ENCODE measurements at regions not wholly inside any gene's neighbourhood (a gene's known extent, or its start where the extent isn't known, plus 50 kb on each side); places are given as distances from the start of the nearest gene placed in this dataset.

DNA sequence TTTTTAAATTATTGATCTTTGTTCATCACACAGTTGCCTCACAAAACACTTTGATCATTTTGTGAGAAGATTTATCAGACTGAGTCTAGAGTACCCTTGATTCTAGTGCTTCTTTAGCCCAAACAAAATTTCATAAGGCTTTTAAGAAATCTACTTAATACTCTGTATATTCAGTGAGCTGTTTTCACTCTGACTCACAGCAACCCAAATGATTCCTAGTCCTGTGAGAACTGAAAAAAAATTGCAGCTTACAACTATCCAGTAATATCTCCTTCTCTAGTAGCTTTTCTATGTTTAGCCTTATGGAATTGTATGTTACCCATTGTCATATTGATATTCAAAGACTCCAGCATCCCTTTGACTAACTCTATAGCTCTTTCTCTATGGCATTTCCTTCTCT, 915.6 kb downstream of the AMY1C start:
- TF ChIP-seq, protein P1, sequence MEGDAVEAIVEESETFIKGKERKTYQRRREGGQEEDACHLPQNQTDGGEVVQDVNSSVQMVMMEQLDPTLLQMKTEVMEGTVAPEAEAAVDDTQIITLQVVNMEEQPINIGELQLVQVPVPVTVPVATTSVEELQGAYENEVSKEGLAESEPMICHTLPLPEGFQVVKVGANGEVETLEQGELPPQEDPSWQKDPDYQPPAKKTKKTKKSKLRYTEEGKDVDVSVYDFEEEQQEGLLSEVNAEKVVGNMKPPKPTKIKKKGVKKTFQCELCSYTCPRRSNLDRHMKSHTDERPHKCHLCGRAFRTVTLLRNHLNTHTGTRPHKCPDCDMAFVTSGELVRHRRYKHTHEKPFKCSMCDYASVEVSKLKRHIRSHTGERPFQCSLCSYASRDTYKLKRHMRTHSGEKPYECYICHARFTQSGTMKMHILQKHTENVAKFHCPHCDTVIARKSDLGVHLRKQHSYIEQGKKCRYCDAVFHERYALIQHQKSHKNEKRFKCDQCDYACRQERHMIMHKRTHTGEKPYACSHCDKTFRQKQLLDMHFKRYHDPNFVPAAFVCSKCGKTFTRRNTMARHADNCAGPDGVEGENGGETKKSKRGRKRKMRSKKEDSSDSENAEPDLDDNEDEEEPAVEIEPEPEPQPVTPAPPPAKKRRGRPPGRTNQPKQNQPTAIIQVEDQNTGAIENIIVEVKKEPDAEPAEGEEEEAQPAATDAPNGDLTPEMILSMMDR (IDR thresholded peaks at IDR 0.05; ENCODE audit: low read depth, low read length) = no peak
- no peak for TF ChIP-seq EZH2phosphoT487 (IDR thresholded peaks at IDR 0.05; ENCODE audit: low read depth)

Data from OCI-LY3 (cell line).